ENCODE measurements at regions not wholly inside any gene's neighbourhood (a gene's known extent, or its start where the extent isn't known, plus 50 kb on each side); places are given as distances from the start of the nearest gene placed in this dataset.

DNA sequence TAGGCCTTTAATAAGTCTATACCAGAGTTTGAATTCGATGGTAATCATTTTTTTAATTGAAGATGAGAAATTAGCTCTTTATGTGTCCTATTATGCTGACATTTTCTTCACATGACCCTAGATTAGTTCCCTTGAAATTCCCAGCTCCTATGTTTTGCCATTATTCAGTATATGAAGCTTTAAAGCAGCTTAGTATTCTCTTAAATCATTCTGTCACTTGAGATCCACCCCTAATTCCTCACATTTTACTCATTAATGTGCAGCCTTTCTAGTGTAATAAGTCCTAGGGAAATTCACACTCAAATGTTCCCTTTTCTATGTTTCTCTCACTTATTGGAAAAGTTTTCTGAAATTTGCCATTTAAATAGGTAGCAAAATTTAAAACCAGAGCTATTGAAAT is 704.5 kb upstream of the B3GALT2 start:
- TF ChIP-seq POLR2A (IDR thresholded peaks at IDR 0.05): no peak
- TF ChIP-seq, protein P1, sequence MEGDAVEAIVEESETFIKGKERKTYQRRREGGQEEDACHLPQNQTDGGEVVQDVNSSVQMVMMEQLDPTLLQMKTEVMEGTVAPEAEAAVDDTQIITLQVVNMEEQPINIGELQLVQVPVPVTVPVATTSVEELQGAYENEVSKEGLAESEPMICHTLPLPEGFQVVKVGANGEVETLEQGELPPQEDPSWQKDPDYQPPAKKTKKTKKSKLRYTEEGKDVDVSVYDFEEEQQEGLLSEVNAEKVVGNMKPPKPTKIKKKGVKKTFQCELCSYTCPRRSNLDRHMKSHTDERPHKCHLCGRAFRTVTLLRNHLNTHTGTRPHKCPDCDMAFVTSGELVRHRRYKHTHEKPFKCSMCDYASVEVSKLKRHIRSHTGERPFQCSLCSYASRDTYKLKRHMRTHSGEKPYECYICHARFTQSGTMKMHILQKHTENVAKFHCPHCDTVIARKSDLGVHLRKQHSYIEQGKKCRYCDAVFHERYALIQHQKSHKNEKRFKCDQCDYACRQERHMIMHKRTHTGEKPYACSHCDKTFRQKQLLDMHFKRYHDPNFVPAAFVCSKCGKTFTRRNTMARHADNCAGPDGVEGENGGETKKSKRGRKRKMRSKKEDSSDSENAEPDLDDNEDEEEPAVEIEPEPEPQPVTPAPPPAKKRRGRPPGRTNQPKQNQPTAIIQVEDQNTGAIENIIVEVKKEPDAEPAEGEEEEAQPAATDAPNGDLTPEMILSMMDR (IDR thresholded peaks at IDR 0.05): no peak
